Uterus (tissue), 3 donors: ENCODE measurements at regions not wholly inside any gene's neighbourhood (a gene's known extent, or its start where the extent isn't known, plus 50 kb on each side); places are given as distances from the start of the nearest gene placed in this dataset.

Experiments used
- DNase-seq, 2 donors: peaks; one replicate each; pipeline ENCODE4 v3.0.0-alpha.2; 2019 to 2020
- H3K27ac ChIP-seq, 2 donors: fragments of 200-600 bp; sonication (generic); 1 replicate in 1 of 2; 2 replicates in 1 of 2; pipeline ENCODE4 v1.5.1; 2016 to 2018
- H3K27me3 ChIP-seq, 2 donors: fragments of 200-600 bp; sonication (generic); one replicate each; pipeline ENCODE4 v1.5.1; 2018 to 2019; ENCODE audit warnings: control low read depth in 1 of 2
- H3K36me3 ChIP-seq, 2 donors: fragments of 200-600 bp; sonication (generic); one replicate each; pipeline ENCODE4 v1.5.1; 2019; ENCODE audit warnings: control low read depth in 1 of 2
- H3K4me1 ChIP-seq, 2 donors: fragments of 200-600 bp; sonication (generic); one replicate each; pipeline ENCODE4 v1.5.1; 2018 to 2019; ENCODE audit warnings: control low read depth in 1 of 2
- H3K4me3 ChIP-seq, 2 donors: fragments of 200-600 bp; sonication (generic); 1 replicate in 1 of 2; 2 replicates in 1 of 2; pipeline ENCODE4 v1.5.1; 2018 to 2019; ENCODE audit warnings: mild to moderate bottlenecking in 1 of 2
- H3K9me3 ChIP-seq, 2 donors: fragments of 200-600 bp; sonication (generic); one replicate each; pipeline ENCODE4 v1.5.1; 2019; ENCODE audit warnings: control low read depth in 1 of 2
- POLR2A ChIP-seq, 2 donors: fragments of 450-650 bp; IDR thresholded peaks; one replicate each; pipeline ENCODE4 v1.6.1; 2016; ENCODE audit warnings: antibody characterized with exemption in 2 of 2, mild to moderate bottlenecking in 1 of 2, moderate library complexity in 1 of 2
- intact Hi-C: fragments of 100-400 bp; cut with DNase I; formaldehyde crosslinking; loops from one replicate; pipeline ENCODE4 v1.15.1; 2023; ENCODE audit warnings: low total_unique reads
- TF ChIP-seq, protein P1 (sequence below), 4 experiments: fragments of 200-600 bp in 2 of 4; fragments of 450-650 bp in 2 of 4; sonication (generic) in 2 of 4; IDR thresholded peaks; one replicate each; pipeline ENCODE4 v1.5.1; 2016 to 2019; ENCODE audit warnings: antibody characterized with exemption in 4 of 4, mild to moderate bottlenecking in 2 of 4, moderate library complexity in 1 of 4
- donor health status: DM: yes; HTN: yes; CAD: no.

DNA sequence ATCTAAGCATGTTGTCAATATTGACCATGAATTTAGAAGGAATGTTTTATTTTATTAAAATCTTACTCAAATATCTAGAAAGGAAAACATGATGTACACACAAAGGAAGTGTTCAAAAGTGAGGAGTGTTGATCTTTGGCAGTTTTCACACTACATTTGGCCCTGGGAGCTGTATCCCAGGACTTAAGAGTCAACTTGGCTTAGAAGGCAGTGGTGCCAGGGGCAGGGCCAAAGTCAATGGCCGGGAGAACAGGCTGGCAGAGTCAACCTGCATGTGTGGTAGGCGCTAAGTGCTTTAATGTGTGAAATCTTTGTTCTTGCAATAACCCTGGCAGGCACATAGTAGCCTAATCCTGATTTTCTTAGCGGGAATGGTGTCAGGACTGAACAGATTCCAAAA lies 228.4 kb downstream of the TENT4A start:
- intact Hi-C loops = no loop called here
- H3K4me3 ChIP-seq = no peak overlapping the region
- no peaks in the 10 kb centered on the region for H3K36me3 ChIP-seq
- H3K9me3 ChIP-seq = no peaks in the 10 kb centered on the region
- no peak for TF ChIP-seq POLR2A (IDR thresholded peaks at IDR 0.05)
- TF ChIP-seq, protein P1, sequence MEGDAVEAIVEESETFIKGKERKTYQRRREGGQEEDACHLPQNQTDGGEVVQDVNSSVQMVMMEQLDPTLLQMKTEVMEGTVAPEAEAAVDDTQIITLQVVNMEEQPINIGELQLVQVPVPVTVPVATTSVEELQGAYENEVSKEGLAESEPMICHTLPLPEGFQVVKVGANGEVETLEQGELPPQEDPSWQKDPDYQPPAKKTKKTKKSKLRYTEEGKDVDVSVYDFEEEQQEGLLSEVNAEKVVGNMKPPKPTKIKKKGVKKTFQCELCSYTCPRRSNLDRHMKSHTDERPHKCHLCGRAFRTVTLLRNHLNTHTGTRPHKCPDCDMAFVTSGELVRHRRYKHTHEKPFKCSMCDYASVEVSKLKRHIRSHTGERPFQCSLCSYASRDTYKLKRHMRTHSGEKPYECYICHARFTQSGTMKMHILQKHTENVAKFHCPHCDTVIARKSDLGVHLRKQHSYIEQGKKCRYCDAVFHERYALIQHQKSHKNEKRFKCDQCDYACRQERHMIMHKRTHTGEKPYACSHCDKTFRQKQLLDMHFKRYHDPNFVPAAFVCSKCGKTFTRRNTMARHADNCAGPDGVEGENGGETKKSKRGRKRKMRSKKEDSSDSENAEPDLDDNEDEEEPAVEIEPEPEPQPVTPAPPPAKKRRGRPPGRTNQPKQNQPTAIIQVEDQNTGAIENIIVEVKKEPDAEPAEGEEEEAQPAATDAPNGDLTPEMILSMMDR (IDR thresholded peaks at IDR 0.05) = no peak
- no peak overlapping the region for H3K27ac ChIP-seq
- no peaks in the 10 kb centered on the region for H3K27me3 ChIP-seq
- H3K4me1 ChIP-seq = no peaks in the 10 kb centered on the region
- no peak for DNase-seq

DNA sequence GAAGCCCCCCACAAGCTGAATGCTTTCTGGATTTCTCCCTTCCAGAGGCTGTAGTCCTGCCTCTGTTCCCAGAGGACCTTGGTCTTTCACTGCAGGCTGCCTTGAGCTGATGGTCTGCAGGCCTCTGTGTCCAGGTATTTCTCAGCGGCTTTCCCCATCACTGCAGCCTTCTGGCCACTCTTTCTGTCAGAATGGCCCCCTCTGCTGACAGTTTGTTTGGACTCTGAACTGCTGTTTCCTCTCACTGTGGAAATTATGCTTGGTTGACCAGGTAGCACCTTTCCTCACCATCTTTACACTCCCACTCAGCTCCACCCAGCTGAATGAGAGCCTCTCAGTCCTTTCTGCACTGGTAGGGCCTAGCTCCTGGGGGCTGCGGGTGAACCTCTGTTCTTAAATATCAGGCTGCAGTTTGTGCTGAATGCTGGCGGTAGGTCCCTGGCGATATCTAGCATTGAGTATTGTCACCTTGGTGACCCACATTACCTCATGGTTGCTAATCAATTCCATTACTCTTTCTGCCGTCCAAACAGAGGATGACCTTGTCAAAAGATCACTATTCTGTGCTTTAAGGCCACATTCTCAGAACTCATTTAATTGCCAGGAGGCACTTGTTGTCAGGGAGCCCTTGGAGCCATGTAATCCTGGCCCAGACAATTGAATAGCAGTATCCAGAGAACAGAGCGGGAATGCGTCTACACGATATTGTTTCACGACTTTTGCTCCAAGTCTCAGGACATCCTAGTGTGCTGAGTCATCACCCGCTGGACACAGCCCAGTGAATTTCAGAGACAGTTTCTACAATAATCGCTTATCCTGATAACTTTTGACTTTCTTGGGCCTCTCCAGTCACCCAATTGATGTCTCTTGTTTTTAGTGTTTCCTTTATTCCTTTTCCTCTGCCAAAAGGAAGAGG lies 230.2 kb downstream of the TENT4A start:
- H3K4me3 ChIP-seq = no peak overlapping the region
- H3K27ac ChIP-seq = no peak overlapping the region
- H3K9me3 ChIP-seq = no peaks in the 10 kb centered on the region
- H3K4me1 ChIP-seq = no peaks in the 10 kb centered on the region
- no peak for DNase-seq
- intact Hi-C loops = no loop called here
- TF ChIP-seq POLR2A (IDR thresholded peaks at IDR 0.05) = no peak
- TF ChIP-seq, protein P1 (IDR thresholded peaks at IDR 0.05) = no peak
- no peaks in the 10 kb centered on the region for H3K27me3 ChIP-seq
- no peaks in the 10 kb centered on the region for H3K36me3 ChIP-seq

DNA sequence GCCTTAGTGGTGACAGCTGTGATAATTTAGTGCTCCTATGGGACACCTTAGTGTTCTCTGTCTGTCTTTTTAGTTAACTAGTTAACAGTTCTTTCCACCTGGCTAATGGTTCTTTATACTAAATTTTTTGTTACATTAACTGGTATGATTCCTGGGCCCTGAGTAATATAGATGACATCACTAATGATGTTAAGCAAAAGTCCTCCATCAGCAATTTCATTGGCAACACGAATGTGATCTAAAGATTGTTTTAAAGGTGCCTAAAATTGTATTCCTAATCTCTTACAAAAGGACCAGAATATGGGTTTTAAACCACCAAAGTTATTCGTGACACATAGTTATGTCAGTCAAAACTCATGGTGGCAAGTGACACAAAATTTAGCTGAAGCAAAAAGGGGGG lies 235.3 kb downstream of the TENT4A start:
- no peak for DNase-seq
- intact Hi-C loops = no loop called here
- TF ChIP-seq, protein P1 (IDR thresholded peaks at IDR 0.05) = no peak
- no peak for TF ChIP-seq POLR2A (IDR thresholded peaks at IDR 0.05)
- Histone ChIP-seq H3K27ac (no peak overlapping the region), H3K36me3 (no peaks in the 10 kb centered on the region), H3K4me3 (no peak overlapping the region), H3K4me1 (no peaks in the 10 kb centered on the region), H3K27me3 (no peaks in the 10 kb centered on the region), H3K9me3 (no peaks in the 10 kb centered on the region)

DNA sequence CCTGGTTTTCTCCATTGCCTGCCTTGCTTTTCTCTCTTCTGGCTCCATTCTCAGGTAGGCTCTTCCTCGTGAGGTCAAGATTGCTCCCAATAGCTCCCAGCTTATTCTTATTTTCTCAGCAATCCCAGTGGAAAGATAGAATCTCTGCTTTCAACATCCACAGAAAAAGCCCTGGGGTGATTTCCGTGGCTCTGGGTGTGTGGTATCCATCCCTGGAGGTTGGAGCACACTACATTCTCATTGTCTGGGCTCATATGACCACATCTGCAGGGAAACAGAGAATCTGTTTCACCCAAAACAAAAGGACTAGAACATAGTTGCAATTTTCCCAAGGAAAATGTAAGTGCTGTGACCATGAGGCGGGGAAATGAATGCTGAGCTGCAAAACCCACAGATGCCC lies 236.0 kb downstream of the TENT4A start:
- H3K9me3 ChIP-seq = no peaks in the 10 kb centered on the region
- TF ChIP-seq, protein P1 (IDR thresholded peaks at IDR 0.05) = no peak
- no peak for TF ChIP-seq POLR2A (IDR thresholded peaks at IDR 0.05)
- intact Hi-C loops = no loop called here
- H3K36me3 ChIP-seq = no peaks in the 10 kb centered on the region
- no peak overlapping the region for H3K4me3 ChIP-seq
- no peak for DNase-seq
- no peak overlapping the region for H3K27ac ChIP-seq
- H3K4me1 ChIP-seq = no peaks in the 10 kb centered on the region
- H3K27me3 ChIP-seq = no peaks in the 10 kb centered on the region

DNA sequence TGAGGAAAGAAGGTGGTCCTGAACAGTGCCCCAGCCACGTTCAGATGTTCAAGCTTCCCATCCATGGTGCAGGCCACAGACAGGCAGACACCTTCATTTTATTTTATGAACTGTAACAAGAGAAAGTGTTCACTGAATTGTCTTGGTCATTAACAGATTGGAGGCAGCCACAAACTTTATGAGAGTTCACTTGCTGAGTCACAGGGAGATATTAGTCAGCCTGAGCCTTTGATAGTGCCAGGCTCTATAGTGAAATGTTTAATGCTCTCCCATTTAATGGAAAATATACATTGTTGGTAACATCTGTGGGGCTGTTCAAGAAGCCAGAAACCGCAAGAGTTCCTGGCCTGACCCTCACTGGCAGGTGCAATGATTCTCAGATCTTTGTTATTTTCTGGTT lies 237.0 kb downstream of the TENT4A start:
- Histone ChIP-seq H3K36me3 (no peaks in the 10 kb centered on the region), H3K4me1 (no peaks in the 10 kb centered on the region), H3K27me3 (no peaks in the 10 kb centered on the region), H3K4me3 (no peak overlapping the region), H3K27ac (no peak overlapping the region), H3K9me3 (no peaks in the 10 kb centered on the region)
- intact Hi-C loops = no loop called here
- TF ChIP-seq, protein P1 (IDR thresholded peaks at IDR 0.05) = no peak
- no peak for TF ChIP-seq POLR2A (IDR thresholded peaks at IDR 0.05)
- no peak for DNase-seq
